Stromal cell of bone marrow (primary cell): ENCODE measurements at regions not wholly inside any gene's neighbourhood (a gene's known extent, or its start where the extent isn't known, plus 50 kb on each side); places are given as distances from the start of the nearest gene placed in this dataset.
"Not testable (repeated sequence)": the region's sequence is repeated elsewhere in the genome, so short reads cannot be mapped to it uniquely, and the experiment has no call there.

Source experiments
- DNase-seq: peaks from one replicate; pipeline ENCODE4 v3.0.0-alpha.2; 2012; ENCODE audit warnings: low read depth

DNA sequence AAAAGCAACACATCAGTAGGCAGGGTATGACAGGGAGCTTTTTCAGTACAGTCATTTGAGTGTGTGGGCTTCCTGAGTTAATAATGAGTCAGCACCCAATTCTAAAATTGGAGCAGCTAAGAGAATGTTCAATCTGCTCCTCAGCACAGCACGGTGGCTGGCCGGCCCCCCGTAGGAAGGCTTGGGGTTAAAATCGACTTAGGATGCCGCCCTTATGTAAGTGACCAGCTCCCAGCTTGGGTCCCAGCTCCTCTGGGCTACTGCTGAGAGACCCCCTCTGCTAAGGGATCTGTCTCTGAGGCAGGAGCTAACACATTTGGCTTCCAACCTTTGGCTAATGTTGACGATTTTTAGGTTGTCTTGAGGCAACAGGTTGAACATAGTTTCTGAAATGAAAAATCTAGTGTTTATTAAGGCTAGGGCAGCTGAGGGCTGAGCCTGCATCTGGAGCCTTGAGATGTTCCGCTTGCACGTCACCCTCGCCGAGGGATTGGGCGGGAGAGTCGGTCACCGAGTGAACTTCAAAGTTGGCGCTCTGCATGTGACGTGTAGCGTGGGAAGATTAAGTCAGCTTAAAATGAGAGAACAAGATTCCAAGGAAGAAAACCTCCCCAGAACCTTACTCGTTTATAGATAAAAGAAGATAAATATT, 291.3 kb upstream of the PLGLB2 start:
- DNase-seq = not testable (repeated sequence)

DNA sequence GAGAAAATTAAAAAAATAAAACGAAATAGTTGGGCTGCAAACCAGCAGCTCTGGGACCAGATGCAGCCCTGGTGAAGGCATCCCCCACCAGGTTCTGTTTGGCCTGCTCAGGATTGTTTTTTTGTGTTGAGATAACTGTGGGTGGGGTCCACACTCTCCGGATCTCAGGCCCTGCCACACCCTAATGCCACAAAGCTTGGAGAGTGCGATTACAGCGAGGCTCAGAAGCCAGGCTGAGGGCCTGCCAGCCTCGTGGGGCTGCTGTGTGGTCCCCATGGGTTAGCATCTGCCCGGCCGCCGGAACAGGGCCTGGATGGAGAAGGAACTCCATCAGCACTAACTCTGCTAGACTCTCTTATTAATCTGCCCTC, 290.8 kb upstream of the PLGLB2 start:
- not testable (repeated sequence) for DNase-seq

DNA sequence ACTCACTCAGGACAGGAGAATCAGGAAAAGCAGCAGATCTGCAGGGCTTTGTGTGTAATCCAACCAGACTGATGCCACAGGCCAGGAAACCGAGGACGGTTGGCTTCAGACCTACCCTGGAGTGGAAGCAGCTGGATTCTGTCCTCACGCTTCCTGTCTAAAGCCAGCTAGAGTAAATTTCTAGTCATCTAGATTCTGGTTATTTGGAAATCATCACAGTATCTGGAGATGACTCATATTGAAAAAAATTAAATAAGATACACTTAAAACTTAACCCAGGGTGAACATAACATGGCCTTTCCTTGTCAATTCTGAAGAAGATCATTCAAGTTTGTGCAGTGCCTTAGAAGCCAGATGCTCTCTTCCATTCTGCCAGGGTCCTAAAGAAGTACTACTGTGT, 288.9 kb upstream of the PLGLB2 start:
- not testable (repeated sequence) for DNase-seq

DNA sequence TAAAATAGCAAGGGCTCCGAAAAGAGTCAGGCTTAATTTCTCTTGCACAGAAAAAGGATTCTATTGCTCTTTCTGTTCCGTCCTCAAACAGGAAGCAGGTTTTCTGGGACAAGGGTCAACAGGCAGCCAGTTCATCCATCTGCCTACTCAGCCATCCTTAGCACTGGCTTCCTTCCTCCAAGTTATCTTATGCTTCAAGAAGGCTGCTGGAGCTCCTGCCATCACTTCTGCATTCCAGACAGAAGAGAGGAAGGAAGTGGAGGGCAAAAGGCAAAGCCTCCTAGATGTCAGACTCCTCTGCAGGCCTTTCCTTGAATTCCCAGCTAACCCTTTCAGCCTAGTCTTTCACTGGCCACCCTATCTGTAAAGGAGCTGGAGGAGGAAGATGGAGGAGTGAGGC, 287.8 kb upstream of the PLGLB2 start:
- DNase-seq = not testable (repeated sequence)

DNA sequence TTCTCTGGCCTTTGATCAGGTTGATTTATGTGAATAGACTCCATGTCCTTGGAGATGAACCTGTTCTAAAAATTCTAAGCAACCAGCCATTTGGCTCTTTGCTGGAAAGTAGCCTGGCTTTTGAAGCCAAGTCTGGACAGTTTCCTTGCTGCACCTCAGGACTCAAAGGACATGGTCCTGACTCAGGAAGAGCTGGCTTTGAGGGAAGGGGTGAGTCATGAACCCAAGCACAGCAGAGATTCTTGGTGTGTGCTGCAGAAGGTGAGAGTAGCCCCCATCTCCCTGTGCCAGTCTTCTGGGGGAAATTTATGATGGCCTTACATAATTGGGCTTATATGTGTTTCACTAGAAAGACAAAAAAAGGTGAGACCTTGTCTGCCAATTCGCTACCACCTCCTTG, 287.2 kb upstream of the PLGLB2 start:
- not testable (repeated sequence) for DNase-seq

DNA sequence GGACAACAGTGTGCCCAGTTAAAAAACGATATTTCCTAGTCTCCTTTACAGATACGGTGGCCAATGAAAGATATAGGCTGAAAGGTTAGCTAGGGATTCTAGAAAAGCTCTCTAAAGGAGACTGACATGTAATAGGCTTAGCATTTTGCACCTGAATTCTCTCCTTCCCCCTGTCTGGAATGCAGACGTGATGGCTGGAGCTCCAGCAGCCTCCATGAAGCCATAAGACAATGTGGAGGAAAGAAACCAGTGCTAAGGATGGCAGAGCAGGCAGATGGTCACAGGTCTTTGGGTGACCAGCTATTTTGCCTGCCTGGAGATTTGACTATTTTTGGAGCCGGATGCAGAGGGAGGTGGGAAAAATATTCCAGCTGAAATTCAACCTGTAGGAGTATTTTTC, 286.2 kb upstream of the PLGLB2 start:
- DNase-seq = not testable (repeated sequence)

DNA sequence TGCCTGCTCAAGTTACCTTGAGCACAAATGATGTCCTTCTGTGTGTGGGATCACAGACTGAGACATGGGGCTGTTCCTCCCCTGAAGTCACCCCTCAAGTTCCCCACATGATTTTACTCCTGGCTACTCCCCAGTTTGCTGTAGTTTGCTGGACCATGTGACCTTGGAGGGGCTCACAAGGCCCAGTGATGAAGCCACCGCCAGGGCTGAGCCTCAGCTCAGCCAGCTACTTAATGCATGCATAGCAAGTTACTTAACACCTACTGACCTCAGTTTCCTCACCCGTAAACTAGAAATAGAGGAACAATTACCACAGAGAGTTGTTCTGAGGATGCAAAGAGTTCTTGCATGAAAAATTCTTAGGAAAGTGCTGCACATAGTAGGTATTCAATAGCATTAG, 283.7 kb upstream of the PLGLB2 start:
- DNase-seq = not testable (repeated sequence)

DNA sequence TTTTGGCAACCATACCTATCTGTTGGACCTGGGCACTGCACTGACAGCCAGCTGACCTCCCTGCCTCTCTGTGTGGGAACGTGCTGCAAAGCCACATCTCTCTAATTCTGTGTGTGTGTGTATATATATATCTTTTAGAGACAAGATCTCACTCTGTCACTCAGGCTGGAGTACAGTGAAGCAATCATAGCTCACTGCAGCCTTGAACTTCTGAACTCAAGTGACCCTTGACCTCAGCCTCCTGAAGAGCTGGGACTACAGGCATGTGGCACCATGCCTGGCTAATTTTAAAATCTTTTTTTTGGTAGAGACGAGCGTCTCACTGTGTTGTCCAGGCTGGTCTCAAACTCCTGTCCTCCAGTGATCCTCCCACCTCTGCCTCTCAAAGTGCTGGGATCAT, 282.2 kb upstream of the PLGLB2 start:
- DNase-seq = not testable (repeated sequence)

DNA sequence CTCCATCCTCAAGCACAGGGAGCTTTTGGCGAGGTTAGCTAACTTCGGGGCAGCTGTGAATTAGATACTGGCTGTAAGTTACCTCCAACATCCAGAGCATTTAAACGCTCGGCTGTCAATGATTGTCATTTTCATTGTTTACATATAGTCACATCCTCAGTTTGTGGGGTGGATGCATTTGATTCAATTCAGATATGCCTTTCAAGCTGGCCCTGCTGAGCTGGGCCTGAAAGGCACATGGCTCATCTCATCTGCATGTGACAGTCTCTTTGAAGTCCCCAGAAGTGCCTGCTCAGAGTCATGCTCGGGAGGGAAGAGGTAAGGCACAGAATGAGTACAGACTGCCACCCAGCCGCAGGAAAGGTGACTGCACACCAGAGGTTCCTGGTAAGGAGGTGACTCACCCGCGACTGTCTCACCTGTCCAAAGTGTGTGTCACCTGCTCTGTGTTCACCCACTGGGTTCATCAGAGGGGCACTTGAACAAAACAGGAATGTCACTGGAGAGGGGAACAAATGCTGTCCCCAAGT, 281.2 kb upstream of the PLGLB2 start:
- not testable (repeated sequence) for DNase-seq

DNA sequence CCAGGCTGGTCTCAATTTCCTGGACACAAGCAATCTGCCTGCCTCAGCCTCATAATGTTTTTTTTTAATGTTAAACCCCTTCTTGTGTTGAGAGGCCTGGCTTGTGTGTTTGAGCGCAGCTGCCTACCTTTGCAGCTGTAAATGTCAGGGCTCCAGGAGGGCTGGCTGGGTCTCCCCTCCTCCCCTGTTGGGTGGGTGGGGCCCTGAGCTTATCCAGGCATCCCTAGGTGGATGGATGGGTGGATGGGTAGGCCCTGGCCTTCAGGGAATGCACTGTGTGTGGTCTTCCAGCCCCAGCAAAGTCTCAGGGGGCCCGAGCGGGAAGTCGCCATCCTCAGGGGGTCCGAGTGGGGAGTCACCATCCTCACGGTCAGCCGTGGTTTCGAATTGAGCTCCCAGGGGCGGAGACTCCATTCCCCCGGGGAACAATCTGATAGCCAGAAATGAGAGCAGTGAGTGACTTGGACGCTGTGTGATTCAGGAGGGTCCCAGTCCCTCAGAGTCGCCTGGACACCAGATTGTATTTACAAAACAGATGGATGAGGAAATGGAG, 279.4 kb upstream of the PLGLB2 start:
- not testable (repeated sequence) for DNase-seq

DNA sequence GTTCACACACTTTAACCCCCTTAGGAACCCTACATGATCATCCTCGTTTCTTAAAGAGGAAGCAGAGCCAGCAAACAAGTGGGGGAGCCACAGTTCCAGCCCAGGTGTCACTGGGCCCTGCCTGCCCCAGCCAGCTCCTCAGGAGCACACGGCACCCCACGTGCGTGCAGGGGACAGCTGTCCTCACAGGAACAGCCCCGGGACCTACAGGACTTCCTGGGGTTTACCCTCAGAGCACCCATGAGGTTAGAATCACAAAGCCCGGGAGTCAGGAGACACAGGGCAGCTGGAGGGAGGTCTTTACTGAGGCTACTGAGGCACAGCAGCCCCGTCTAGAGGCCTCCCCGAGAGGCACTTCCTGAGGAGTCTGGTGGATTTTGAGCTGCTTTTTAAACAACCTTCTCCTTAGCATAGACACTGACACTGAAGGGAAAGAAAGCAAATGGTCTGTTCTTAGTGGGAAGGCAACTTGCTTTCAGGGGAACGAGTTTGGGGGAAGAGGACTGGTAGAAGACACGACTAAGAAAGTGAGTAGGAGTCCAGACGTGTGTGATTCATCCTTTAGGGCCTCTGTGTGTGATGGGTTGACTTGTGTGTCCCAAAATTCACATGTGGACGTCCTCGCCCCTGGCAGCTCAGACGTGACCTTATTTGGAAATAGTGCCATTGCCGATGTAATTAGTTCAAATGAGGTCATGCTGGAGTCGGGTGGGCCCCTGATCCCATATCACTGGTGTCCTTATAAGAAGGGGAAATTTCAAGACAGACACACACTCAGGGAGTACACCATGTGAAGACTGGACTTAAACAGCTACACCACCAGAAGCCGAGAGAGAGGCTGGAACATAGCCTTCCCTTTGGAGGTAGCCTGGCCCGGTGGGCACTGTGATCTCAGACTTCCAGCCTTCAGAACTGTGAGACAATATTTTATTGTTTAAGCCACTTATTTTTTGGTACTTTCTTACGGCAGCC, 278.4 kb upstream of the PLGLB2 start:
- DNase-seq = not testable (repeated sequence)

DNA sequence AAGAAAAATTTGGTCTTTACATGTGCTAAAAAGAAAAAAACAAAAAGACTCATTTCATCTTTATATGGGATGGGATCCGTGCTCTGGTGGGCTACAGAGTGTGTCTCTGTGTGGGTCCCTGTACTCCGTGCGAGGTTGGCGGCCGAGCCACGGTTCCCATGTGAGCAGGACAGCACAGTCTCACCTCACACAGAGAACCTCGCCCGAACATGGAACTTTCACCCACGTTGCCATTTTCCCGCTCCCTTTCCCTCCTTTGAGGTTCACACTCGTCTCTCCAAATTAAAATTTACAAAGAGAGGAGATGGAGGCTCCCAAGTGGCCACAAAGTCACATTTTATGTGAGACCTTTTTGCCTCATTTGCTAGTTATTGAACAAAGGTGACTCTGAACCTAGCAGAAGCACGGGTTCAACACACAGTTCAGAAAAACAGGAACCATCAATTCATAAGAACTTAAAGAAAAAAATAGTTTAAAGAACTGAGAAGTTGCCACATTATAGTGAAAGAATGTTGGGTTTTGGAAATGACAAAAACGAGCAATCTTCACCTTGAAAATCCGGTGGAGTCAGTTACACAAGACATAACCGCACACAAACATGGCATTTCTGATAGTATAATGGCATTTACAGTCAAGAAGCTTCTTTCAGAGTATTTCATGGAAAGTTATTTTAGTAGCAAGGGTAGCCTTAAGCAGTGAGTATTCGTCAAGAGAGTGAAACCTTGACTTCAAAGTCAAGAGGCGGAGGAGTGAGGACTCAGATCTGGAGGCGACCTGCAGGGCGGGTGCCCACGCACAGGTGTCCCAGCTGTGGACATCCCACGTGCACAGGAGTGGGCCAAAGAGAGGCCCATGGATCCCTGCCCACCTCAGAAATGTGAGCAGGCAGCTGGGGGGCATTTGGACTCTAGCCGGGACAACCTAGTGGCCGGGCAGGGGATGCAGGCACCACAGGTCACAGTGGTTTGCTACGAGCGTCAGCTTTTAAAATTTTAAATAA, 277.2 kb upstream of the PLGLB2 start:
- DNase-seq = not testable (repeated sequence)

DNA sequence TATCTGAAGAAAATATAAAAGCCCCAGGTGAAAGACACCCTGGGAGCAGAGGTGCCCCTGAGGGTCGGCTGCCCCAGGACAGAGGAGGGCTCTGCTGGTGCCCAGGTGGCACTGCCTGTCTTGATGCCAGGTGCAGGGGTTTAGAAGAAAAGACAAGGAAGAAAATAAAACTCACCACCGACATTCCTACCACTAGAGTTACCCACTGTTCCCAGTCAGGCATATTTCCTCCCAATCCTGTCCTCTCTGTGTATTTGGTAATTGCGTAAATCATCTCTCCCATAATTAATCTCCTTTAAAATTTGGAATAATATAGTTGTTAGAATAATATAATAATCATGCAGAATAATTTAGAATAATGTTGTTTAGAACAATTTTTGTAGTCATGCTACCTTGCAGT, 276.4 kb upstream of the PLGLB2 start:
- DNase-seq = not testable (repeated sequence)

DNA sequence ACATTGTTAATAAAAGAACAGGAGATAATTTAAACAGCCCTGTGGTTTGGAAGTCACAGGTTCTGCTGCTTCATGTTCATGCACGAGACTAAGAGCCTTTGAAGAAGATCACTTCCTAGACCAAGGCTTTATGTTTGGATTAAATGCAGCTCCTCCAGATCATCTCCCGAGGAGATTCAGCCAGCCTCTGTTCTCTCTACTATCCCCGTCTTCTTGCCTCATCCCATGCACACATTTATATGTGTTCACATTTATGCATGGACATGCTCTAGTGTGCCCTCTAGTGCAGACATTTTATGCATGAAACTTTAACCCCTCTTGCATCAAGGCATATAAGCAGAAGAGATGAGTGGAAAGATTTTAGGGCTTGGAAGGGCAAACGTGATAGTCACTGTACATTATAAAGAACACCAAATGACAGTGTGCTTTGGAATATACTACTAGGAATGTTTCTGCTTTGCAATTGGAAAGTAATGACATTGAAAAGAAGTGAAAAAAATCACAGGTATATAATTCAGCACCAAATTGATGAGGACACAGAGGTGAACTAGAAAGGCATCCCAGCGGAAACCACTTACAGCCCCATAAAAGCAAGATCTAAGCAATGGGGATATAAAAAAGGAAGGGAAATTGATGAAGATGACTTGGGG, 271.5 kb upstream of the PLGLB2 start:
- DNase-seq = not testable (repeated sequence)

DNA sequence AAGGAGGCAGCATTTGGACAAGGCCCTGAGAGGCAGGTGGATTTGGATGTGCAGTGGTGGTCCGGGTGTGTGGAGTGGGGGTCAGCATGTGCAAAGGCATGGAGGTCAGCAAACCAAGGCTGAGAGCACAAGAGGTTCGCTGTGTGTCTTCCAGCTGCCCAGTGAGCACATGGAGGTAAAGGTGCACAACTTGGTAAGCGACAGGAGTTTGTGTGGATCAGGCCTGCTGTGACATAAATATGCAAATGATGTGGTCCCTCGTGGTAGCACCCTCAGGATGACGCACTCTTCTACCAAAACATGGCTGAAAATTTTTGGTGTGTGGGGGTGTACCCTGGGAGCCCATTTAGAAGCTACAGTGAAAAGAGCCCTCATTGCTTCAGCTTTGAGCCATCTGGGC, 271.0 kb upstream of the PLGLB2 start:
- DNase-seq = not testable (repeated sequence)

DNA sequence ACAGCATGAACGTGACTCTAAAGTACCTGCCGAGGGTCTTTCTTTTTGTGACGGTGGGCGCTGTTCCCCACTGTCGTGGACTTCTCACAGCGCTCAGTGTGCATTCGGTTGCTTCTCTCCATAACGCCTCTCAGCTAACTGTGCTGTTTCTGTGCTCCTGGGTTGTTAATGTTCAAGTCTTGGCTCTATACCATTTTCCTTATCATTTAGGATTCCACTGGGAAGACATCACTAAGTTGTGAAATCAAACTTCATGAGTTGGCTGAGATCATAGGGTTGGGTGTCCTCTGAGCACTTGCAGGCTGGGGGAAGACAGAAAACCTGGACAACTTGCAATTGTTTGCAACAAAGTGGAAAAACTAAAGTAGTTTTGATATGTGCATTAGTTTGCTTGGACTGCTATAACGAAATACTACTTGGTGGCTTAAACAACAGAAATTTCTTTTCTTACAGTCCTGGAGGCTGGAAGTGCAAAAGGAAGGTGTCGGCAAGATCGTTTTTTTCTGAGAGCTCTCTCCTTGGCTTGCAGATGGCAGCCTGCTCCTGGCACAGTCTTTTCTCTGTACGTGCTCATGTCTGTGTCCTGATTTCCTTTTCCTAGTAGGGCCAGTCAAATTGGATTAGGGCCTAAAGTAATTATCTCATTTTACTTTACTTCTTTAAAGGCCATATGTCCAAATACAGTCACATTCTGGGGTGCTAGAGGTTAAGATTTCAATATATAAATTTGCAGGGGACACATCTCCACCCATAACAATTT, 270.0 kb upstream of the PLGLB2 start:
- DNase-seq = not testable (repeated sequence)

DNA sequence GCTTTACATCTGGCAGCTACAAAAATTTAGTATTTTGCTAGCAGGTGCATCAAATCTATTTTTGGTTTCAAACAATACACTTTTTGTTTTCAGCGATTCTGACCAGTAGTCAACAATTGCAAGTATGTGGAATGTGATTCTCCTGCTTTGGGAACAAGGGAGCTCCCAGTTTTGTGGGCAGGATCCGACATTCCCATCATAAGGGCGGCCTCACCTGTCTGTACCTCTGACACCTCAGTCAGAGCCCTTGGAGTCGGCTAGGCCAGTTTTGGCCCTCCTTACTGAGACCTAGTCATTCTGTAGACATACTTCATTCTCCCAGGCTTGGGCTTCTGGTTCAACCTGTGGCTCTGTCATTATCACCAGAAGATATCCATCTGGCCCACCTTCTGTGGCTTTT, 269.0 kb upstream of the PLGLB2 start:
- not testable (repeated sequence) for DNase-seq

DNA sequence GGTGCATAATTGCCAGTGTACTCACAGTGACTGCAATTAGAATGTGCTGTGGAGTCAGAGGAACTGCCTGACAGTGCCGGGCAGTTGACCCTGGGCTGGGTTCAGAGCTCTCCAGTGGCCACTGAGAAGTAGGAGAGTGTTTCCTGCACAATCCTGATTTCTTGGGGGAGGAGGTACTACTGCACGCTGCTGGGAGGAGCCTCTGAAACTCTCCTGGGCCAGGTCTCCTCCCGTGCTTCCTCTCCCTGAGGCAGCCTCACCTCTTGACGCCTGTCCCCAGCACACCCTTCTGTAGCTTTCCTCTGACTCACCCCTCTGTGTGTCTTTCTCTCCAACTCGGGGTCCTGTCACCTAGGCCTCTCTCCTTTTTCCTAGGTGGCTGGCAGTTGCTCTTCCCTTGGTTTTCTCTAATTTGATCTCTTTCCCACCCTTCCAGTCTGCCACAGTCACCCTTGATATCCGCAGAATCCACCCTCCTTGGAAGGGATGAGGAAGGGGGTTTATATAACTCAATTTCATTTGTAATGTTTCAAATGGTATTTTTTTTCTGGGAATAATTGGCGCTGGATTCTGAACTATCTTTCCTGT, 264.7 kb upstream of the PLGLB2 start:
- DNase-seq = not testable (repeated sequence)

DNA sequence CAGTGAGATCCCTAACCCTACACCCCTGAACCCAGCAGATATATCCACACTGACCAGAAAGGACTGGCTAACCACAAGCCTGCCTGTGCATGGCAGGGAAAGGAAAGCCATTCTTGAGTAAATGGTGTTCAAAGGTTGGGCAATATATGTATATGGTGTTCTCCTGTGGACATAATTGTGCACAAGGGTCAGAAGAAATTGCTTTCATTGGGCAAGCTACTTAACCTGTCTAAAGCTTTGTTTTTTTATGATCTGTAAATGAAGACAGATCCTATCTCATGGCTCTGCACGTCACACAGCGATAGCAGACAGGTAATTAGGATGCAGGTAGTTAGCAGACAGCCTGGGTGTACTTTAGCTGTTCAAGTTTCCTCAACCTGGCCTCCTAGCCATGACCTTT, 263.5 kb upstream of the PLGLB2 start:
- DNase-seq = not testable (repeated sequence)

DNA sequence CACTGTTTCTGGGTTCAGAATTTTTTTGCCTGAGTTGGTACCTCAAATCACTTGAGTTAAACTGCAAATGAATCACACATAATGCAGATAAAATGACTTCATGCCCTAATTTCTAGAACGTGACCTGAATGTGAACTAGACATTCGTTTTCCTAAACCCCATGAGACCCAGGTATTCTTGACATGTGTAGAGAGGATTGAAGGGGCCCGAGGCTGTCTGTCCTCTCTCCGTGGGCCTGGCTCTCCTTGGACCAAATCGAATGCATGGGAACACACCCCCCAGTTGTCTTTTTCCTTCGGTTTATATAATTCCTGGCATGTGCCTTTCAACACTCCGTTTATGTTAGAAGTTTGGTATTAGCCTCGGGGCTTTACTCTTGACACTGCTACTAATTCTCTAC, 262.4 kb upstream of the PLGLB2 start:
- DNase-seq = not testable (repeated sequence)
